MCF 10A (cell line): ENCODE measurements at regions not wholly inside any gene's neighbourhood (a gene's known extent, or its start where the extent isn't known, plus 50 kb on each side); places are given as distances from the start of the nearest gene placed in this dataset.
"Not testable (repeated sequence)": the region's sequence is repeated elsewhere in the genome, so short reads cannot be mapped to it uniquely, and the experiment has no call there.

Experiments used
- BruUV-seq: library from RNA; stranded (reverse); fragments of 400-500 nt; replicated peaks from 2 replicates; lab custom pipeline; 2021; lab: Mats Ljungman, UMichigan
- CTCF ChIA-PET: fragments of 300-600 bp; sonication (Branson Sonifier 250); formaldehyde crosslinking; extraction: SDS; loops from one replicate; lab custom pipeline; 2021; ENCODE audit warnings: antibody characterized with exemption, inconsistent platforms; lab: Yijun Ruan, JAX
- POLR2A ChIA-PET: fragments of 300-600, 350-650 bp; sonication (Branson Sonifier 250); formaldehyde crosslinking; extraction: SDS; loops from one replicate; lab custom pipeline; 2020; ENCODE audit warnings: antibody characterized with exemption, inconsistent platforms; lab: Yijun Ruan, JAX
- DNase-seq: peaks from one replicate; pipeline ENCODE4 v3.0.0-alpha.2; 2018; ENCODE audit not compliant: unreplicated experiment
- H3K27ac Mint-ChIP-seq: one replicate; pipeline ENCODE4 v1.8.0; 2022; ENCODE audit warnings: mild to moderate bottlenecking, low read depth, mixed read lengths; ENCODE audit not compliant: unreplicated experiment
- H3K27me3 Mint-ChIP-seq: one replicate; pipeline ENCODE4 v1.8.0; 2022; ENCODE audit warnings: mixed read lengths; ENCODE audit not compliant: insufficient read depth, unreplicated experiment
- H3K36me3 Mint-ChIP-seq: one replicate; pipeline ENCODE4 v1.8.0; 2022; ENCODE audit warnings: mild to moderate bottlenecking, moderate library complexity, mixed read lengths; ENCODE audit not compliant: insufficient read depth, unreplicated experiment
- H3K4me1 Mint-ChIP-seq: one replicate; pipeline ENCODE4 v1.8.0; 2022; ENCODE audit warnings: mixed read lengths; ENCODE audit not compliant: insufficient read depth, unreplicated experiment
- H3K4me3 Mint-ChIP-seq: one replicate; pipeline ENCODE4 v1.8.0; 2022; ENCODE audit warnings: mild to moderate bottlenecking, moderate library complexity, mixed read lengths; ENCODE audit not compliant: unreplicated experiment
- H3K9me3 Mint-ChIP-seq: one replicate; pipeline ENCODE4 v1.8.0; 2022; ENCODE audit warnings: mixed read lengths; ENCODE audit not compliant: unreplicated experiment
- CTCF ChIP-seq: fragments of 200-600 bp; IDR thresholded peaks from one replicate; pipeline ENCODE4 v1.8.0; 2022; ENCODE audit warnings: antibody characterized with exemption, mild to moderate bottlenecking; ENCODE audit not compliant: unreplicated experiment
- intact Hi-C: fragments of 100-400 bp; cut with micrococcal nuclease; formaldehyde crosslinking; loops from 2 replicates; pipeline ENCODE4 v1.14.1; 2022

GRCh38 chr11:38123673-38124072, 1525.6 kb upstream of the RAG2 start:
- no peak for TF ChIP-seq CTCF
- CTCF ChIA-PET = no interaction called here
- H3K27me3 Mint-ChIP-seq = no peaks in the 10 kb centered on the region
- H3K27ac Mint-ChIP-seq = no peak overlapping the region
- no peak for DNase-seq
- intact Hi-C loops = no loop called here
- no peak overlapping the region for H3K4me3 Mint-ChIP-seq
- POLR2A ChIA-PET = no interaction called here
- no peaks in the 10 kb centered on the region for H3K36me3 Mint-ChIP-seq
- H3K4me1 Mint-ChIP-seq = no peaks in the 10 kb centered on the region
- H3K9me3 Mint-ChIP-seq = no peaks in the 10 kb centered on the region
- BruUV-seq = no TSS peak

- BruUV-seq, CTCF ChIA-PET, H3K4me1 Mint-ChIP-seq, DNase-seq, H3K36me3 Mint-ChIP-seq, H3K27ac Mint-ChIP-seq, H3K27me3 Mint-ChIP-seq, H3K4me3 Mint-ChIP-seq, intact Hi-C loops, POLR2A ChIA-PET: not testable (repeated sequence)
- peaks cover 16% of the 10 kb centered on the region for H3K9me3 Mint-ChIP-seq
Observed at GRCh38 chr11:38116616-38117015, 1518.6 kb upstream of the RAG2 start.

- H3K4me1 Mint-ChIP-seq, H3K27ac Mint-ChIP-seq, DNase-seq, H3K36me3 Mint-ChIP-seq, intact Hi-C loops, H3K4me3 Mint-ChIP-seq, BruUV-seq, POLR2A ChIA-PET, H3K27me3 Mint-ChIP-seq: not testable (repeated sequence)
- CTCF ChIA-PET = interaction anchor here (0.7 kb wide), 1 partner anchor 16 kb away, joined by 3 read pairs; no protein-coding TSS in a partner anchor
- H3K9me3 Mint-ChIP-seq = peaks cover 16% of the 10 kb centered on the region
Observed at GRCh38 chr11:38115381-38115780, 1517.3 kb upstream of the RAG2 start.

GRCh38 chr11:38100836-38101462, 1502.9 kb upstream of the RAG2 start:
- intact Hi-C loops = no loop called here
- Mint-ChIP-seq H3K27me3 (no peaks in the 10 kb centered on the region), H3K9me3 (no peaks in the 10 kb centered on the region), H3K4me1 (no peaks in the 10 kb centered on the region), H3K27ac (no peak overlapping the region), H3K4me3 (no peak overlapping the region), H3K36me3 (no peaks in the 10 kb centered on the region)
- no TSS peak for BruUV-seq
- ChIA-PET POLR2A (no interaction called here), CTCF (no interaction called here)
- TF ChIP-seq CTCF = no peak
- no peak for DNase-seq

GRCh38 chr11:38095268-38095667, 1497.2 kb upstream of the RAG2 start:
- Mint-ChIP-seq H3K4me1 (no peaks in the 10 kb centered on the region), H3K27ac (no peak overlapping the region), H3K4me3 (no peak overlapping the region), H3K27me3 (no peaks in the 10 kb centered on the region), H3K36me3 (no peaks in the 10 kb centered on the region), H3K9me3 (peaks cover 6% of the 10 kb centered on the region)
- no peak for TF ChIP-seq CTCF
- no TSS peak for BruUV-seq
- CTCF ChIA-PET = no interaction called here
- intact Hi-C loops = no loop called here
- DNase-seq = no peak
- POLR2A ChIA-PET = no interaction called here
